ENCODE measurements at regions not wholly inside any gene's neighbourhood (a gene's known extent, or its start where the extent isn't known, plus 50 kb on each side); places are given as distances from the start of the nearest gene placed in this dataset.

DNA sequence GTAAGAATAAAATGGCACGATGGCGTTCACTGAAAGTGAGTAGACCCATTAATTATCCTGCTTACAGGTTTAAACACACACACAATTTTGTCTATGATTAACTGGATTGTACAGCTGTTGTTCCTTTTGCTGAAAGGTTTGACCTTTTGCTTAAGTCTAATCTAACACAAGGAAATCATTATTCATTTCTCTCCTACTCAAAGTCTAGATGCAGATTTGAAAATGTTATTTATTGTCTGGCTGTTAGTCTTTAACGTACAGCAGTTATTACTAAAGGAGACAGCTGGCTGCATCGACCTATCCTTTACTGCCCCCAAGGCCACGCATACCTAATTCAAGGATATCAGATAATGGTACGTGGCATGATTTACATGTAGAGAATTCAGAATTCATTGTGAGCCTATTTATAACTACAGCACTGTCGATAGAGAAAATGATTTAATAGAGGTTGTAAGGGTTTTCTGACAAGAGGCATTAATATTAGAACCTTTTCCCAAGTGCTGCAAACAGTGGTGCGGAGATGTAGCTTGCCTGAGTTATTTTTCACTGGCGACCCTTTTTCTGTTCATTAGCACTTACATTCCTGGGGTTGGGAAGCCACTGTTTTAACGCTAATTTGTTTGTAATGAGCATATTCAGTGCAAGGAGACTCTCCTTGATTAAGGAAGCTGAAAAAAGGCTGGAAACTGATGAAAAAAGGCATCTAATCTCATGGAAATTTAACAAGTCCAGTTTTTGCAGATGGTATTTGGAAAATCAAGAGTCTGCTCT lies 368.4 kb upstream of the GRAMD2B start:
- Histone ChIP-seq H4K20me1 (ENCODE audit: insufficient read depth, low read length) (no peaks in the 10 kb centered on the region), H3K4me2 (ENCODE audit: low read depth, low read length) (no peak overlapping the region), H3K36me3 (replicated peaks in 1 of 2; ENCODE audit: control insufficient read depth in 1 of 2, insufficient read depth in 2 of 2, low read length in 2 of 2) (no peaks in the 10 kb centered on the region), H3K4me1 (ENCODE audit: insufficient read depth, low read length) (no peaks in the 10 kb centered on the region), H3K79me2 (ENCODE audit: insufficient read depth, low read length) (no peaks in the 10 kb centered on the region), H3K27me3 (ENCODE audit: control insufficient read depth in 1 of 2, insufficient read depth in 2 of 2, low read length in 2 of 2) (no peaks in the 10 kb centered on the region), H3K9me3 (ENCODE audit: low read length) (no peaks in the 10 kb centered on the region), H3K27ac (ENCODE audit: extremely low read length, insufficient read depth, low read length) (no peak overlapping the region), H2AFZ (ENCODE audit: low read length) (no peak overlapping the region), H3K4me3 (replicated peaks in 1 of 3; ENCODE audit: insufficient read depth in 1 of 3, low read depth in 2 of 3, low read length in 3 of 3) (no peak overlapping the region), H3K9ac (ENCODE audit: insufficient read depth, low read depth, low read length) (no peak overlapping the region)
- DNase-seq (ENCODE audit: low spot score), result no peak
- FAIRE-seq, result no peak
- ChIA-PET CTCF (ENCODE audit: low intra/inter-chr PET ratio, low total read pairs) (no interaction called here), POLR2A (no interaction called here)
- intact Hi-C loops (cut with micrococcal nuclease; ENCODE audit: unreplicated experiment) (no loop called here), in situ Hi-C loops (cut with HindIII; ENCODE audit: extremely low pct_ligation_motif_present, low pct_unique_long_range_greater_than_20kb) (no loop called here)
- 13% methylated on average over 10 of the region's 10 CpGs for WGBS (ENCODE audit: low lambda C conversion rate)
- ATAC-seq, result no peak
- TF ChIP-seq KAT7 (CRISPR knock-in tag; IDR thresholded peaks at IDR 0.05; ENCODE audit: borderline replicate concordance), result no peak
- no peak for TF ChIP-seq TSC22D2 (CRISPR knock-in tag; IDR thresholded peaks at IDR 0.05; ENCODE audit: borderline replicate concordance)
- TF ChIP-seq NRL (CRISPR knock-in tag; IDR thresholded peaks at IDR 0.05; ENCODE audit: borderline replicate concordance), result no peak
- no peak for TF ChIP-seq ZMYM3 (CRISPR knock-in tag; IDR thresholded peaks at IDR 0.05)
- TF ChIP-seq, protein P1, sequence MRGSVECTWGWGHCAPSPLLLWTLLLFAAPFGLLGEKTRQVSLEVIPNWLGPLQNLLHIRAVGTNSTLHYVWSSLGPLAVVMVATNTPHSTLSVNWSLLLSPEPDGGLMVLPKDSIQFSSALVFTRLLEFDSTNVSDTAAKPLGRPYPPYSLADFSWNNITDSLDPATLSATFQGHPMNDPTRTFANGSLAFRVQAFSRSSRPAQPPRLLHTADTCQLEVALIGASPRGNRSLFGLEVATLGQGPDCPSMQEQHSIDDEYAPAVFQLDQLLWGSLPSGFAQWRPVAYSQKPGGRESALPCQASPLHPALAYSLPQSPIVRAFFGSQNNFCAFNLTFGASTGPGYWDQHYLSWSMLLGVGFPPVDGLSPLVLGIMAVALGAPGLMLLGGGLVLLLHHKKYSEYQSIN (CRISPR knock-in tag; IDR thresholded peaks at IDR 0.05; ENCODE audit: borderline replicate concordance), result no peak
- TF ChIP-seq RELA (CRISPR knock-in tag; IDR thresholded peaks at IDR 0.05), result no peak
- TF ChIP-seq, protein P2, sequence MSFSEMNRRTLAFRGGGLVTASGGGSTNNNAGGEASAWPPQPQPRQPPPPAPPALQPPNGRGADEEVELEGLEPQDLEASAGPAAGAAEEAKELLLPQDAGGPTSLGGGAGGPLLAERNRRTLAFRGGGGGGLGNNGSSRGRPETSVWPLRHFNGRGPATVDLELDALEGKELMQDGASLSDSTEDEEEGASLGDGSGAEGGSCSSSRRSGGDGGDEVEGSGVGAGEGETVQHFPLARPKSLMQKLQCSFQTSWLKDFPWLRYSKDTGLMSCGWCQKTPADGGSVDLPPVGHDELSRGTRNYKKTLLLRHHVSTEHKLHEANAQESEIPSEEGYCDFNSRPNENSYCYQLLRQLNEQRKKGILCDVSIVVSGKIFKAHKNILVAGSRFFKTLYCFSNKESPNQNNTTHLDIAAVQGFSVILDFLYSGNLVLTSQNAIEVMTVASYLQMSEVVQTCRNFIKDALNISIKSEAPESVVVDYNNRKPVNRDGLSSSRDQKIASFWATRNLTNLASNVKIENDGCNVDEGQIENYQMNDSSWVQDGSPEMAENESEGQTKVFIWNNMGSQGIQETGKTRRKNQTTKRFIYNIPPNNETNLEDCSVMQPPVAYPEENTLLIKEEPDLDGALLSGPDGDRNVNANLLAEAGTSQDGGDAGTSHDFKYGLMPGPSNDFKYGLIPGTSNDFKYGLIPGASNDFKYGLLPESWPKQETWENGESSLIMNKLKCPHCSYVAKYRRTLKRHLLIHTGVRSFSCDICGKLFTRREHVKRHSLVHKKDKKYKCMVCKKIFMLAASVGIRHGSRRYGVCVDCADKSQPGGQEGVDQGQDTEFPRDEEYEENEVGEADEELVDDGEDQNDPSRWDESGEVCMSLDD (CRISPR knock-in tag; IDR thresholded peaks at IDR 0.05; ENCODE audit: borderline replicate concordance), result no peak
- no peak for TF ChIP-seq ETV5 (CRISPR knock-in tag; IDR thresholded peaks at IDR 0.05; ENCODE audit: borderline replicate concordance)
- TF ChIP-seq, protein P3, sequence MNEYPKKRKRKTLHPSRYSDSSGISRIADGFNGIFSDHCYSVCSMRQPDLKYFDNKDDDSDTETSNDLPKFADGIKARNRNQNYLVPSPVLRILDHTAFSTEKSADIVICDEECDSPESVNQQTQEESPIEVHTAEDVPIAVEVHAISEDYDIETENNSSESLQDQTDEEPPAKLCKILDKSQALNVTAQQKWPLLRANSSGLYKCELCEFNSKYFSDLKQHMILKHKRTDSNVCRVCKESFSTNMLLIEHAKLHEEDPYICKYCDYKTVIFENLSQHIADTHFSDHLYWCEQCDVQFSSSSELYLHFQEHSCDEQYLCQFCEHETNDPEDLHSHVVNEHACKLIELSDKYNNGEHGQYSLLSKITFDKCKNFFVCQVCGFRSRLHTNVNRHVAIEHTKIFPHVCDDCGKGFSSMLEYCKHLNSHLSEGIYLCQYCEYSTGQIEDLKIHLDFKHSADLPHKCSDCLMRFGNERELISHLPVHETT (CRISPR knock-in tag; conservative IDR thresholded peaks at IDR 0.05), result no peak
- no peak for TF ChIP-seq MAFK (conservative IDR thresholded peaks at IDR 0.05 in 1 of 2, IDR thresholded peaks at IDR 0.05 in 1 of 2; ENCODE audit: low read length in 2 of 2)
- BruUV-seq (replicated peaks), result no TSS peak

All from HepG2 (cell line).